ENCODE measurements at regions not wholly inside any gene's neighbourhood (a gene's known extent, or its start where the extent isn't known, plus 50 kb on each side); places are given as distances from the start of the nearest gene placed in this dataset.

GRCh38 chr10:45532480-45532879 is 140.1 kb downstream of the ZFAND4 start (continued):
- no peak for TF ChIP-seq NANOG (IDR thresholded peaks at IDR 0.05; ENCODE audit: borderline replicate concordance)

- Mint-ChIP-seq H3K36me3 (ENCODE audit: low read depth) (no peaks in the 10 kb centered on the region), H3K27ac (no peak overlapping the region), H3K4me1 (no peaks in the 10 kb centered on the region), H3K9me3 (no peaks in the 10 kb centered on the region), H3K4me3 (no peak overlapping the region), H3K27me3 (ENCODE audit: insufficient read depth, low read depth, poor library complexity) (no peaks in the 10 kb centered on the region)
- no peaks in the 10 kb centered on the region for H4K20me1 ChIP-seq (replicated peaks; ENCODE audit: insufficient read depth)
- 0 out of 2 replicates have a peak, but pooled peaks cover 9% of the 10 kb centered on the region for H3K79me2 ChIP-seq (replicated peaks; ENCODE audit: insufficient read depth)
- H3K36me3 ChIP-seq (ENCODE audit: insufficient read depth), result no peaks in the 10 kb centered on the region
- H3K9me2 ChIP-seq (ENCODE audit: insufficient read depth), result no peaks in the 10 kb centered on the region
- ATAC-seq (no peak), DNase-seq (ENCODE audit: low spot score) (no peak)
- no peaks in the 10 kb centered on the region for H3K27me3 ChIP-seq (ENCODE audit: insufficient read depth)
- no peak overlapping the region for H2AFZ ChIP-seq
- no peak for TF ChIP-seq CREB1 (CRISPR knock-in tag; IDR thresholded peaks at IDR 0.05; ENCODE audit: low read depth)
- TF ChIP-seq ZNF331 (CRISPR knock-in tag; IDR thresholded peaks at IDR 0.05; ENCODE audit: low read depth), result no peak
- no peak overlapping the region for H3K4me2 ChIP-seq
- no peak overlapping the region for H3K4me3 ChIP-seq
- 0 out of 2 replicates have a peak, but pooled peaks cover 3% of the 10 kb centered on the region for H3K4me1 ChIP-seq (ENCODE audit: insufficient read depth)
- H3F3A ChIP-seq (replicated peaks; ENCODE audit: low read depth), result no peaks in the 10 kb centered on the region
- no peak overlapping the region for H3K27ac ChIP-seq (ENCODE audit: low read depth)
Measured at GRCh38 chr10:45526309-45526905, 146.2 kb downstream of the ZFAND4 start.

GRCh38 chr10:45520476-45520875 is 146.5 kb downstream of the ALOX5 start:
- H3K9me2 ChIP-seq (ENCODE audit: insufficient read depth), result 0 out of 2 replicates have a peak, but pooled peaks cover 4% of the 10 kb centered on the region
- peaks cover 7% of the 10 kb centered on the region for H3K4me1 Mint-ChIP-seq
- H3F3A ChIP-seq (replicated peaks; ENCODE audit: low read depth), result no peaks in the 10 kb centered on the region
- H3K27me3 ChIP-seq (ENCODE audit: insufficient read depth), result no peaks in the 10 kb centered on the region
- ATAC-seq (no peak), DNase-seq (ENCODE audit: low spot score) (peak; percentile 41)
- no peak overlapping the region for H3K4me3 Mint-ChIP-seq
- peaks cover 7% of the 10 kb centered on the region for H3K4me1 ChIP-seq (ENCODE audit: insufficient read depth)
- H3K27me3 Mint-ChIP-seq (ENCODE audit: insufficient read depth, low read depth, poor library complexity), result no peaks in the 10 kb centered on the region
- TF ChIP-seq ETS1 (IDR thresholded peaks at IDR 0.05) (no peak), CTCF (conservative IDR thresholded peaks at IDR 0.05; ENCODE audit: low read depth in 2 of 2) (peak; percentile 25 to 28; a peak in 2 of 4 replicates)
- no peaks in the 10 kb centered on the region for H3K36me3 Mint-ChIP-seq (ENCODE audit: low read depth)
- no peaks in the 10 kb centered on the region for H3K36me3 ChIP-seq (ENCODE audit: insufficient read depth)
- no peak overlapping the region for H3K4me3 ChIP-seq
- no peak overlapping the region for H3K27ac Mint-ChIP-seq
- no peaks in the 10 kb centered on the region for H4K20me1 ChIP-seq (replicated peaks; ENCODE audit: insufficient read depth)
- H3K27ac ChIP-seq (ENCODE audit: low read depth), result no peak overlapping the region
- no peak overlapping the region for H2AFZ ChIP-seq
- H3K9me3 Mint-ChIP-seq, result no peaks in the 10 kb centered on the region
- H3K79me2 ChIP-seq (replicated peaks; ENCODE audit: insufficient read depth), result 0 out of 2 replicates have a peak, but pooled peaks cover 2% of the 10 kb centered on the region
- H3K4me2 ChIP-seq, result no peak overlapping the region
